PC-9 (cell line): ENCODE measurements at regions not wholly inside any gene's neighbourhood (a gene's known extent, or its start where the extent isn't known, plus 50 kb on each side); places are given as distances from the start of the nearest gene placed in this dataset.

Source experiments
- BruUV-seq: library from RNA; stranded (reverse); fragments of 400-500 nt; replicated peaks from 2 replicates; lab custom pipeline; 2021; lab: Mats Ljungman, UMichigan
- CTCF ChIA-PET: fragments of 300-600 bp; sonication (Branson Sonifier 250); formaldehyde crosslinking; loops from one replicate; lab custom pipeline; 2022; ENCODE audit warnings: antibody characterized with exemption; lab: Charles Lee
- POLR2A ChIA-PET: fragments of 300-600 bp; sonication (Branson Sonifier 250); formaldehyde crosslinking; loops from one replicate; lab custom pipeline; 2022; ENCODE audit warnings: antibody characterized with exemption; ENCODE audit not compliant: unreplicated experiment; lab: Charles Lee
- DNase-seq, 2 experiments: peaks; one replicate each; pipeline versions ENCODE4 v3.0.0 to v3.0.0-alpha.2; 2015 to 2022; ENCODE audit warnings: mixed read lengths in 1 of 2
- H2AFZ ChIP-seq: fragments of 200-600 bp; sonication (generic); 2 replicates; pipeline ENCODE4 v1.8.1; 2017; ENCODE audit warnings: antibody characterized with exemption
- H3F3A ChIP-seq: fragments of 200-600 bp; sonication (generic); 2 replicates; pipeline ENCODE4 v1.8.1; 2017; ENCODE audit warnings: antibody characterized with exemption, mild to moderate bottlenecking, low read depth; ENCODE audit not compliant: insufficient read depth
- H3K27ac ChIP-seq: fragments of 200-600 bp; sonication (generic); 2 replicates; pipeline ENCODE4 v1.6.1; 2016; ENCODE audit warnings: mixed run types
- H3K27me3 ChIP-seq: fragments of 200-600 bp; sonication (generic); 2 replicates; pipeline ENCODE4 v1.6.1; 2016; ENCODE audit warnings: low read depth, mixed run types; ENCODE audit not compliant: insufficient read depth
- H3K36me3 ChIP-seq: fragments of 200-600 bp; sonication (generic); 2 replicates; pipeline ENCODE4 v1.6.1; 2016; ENCODE audit warnings: low read depth, mixed run types
- H3K4me1 ChIP-seq: fragments of 200-600 bp; sonication (generic); replicated peaks from 2 replicates; pipeline ENCODE4 v1.6.1; 2016; ENCODE audit warnings: mixed run types; ENCODE audit not compliant: insufficient read depth
- H3K4me2 ChIP-seq: fragments of 200-600 bp; sonication (generic); 2 replicates; pipeline ENCODE4 v1.6.1; 2017; ENCODE audit warnings: mixed run types
- H3K4me3 ChIP-seq: fragments of 200-600 bp; sonication (generic); 2 replicates; pipeline ENCODE4 v1.6.1; 2016; ENCODE audit warnings: mixed run types
- H3K79me2 ChIP-seq: fragments of 200-600 bp; sonication (generic); 2 replicates; pipeline ENCODE4 v1.6.1; 2017; ENCODE audit warnings: low read depth, mixed run types
- H3K9me2 ChIP-seq: fragments of 200-600 bp; sonication (generic); 2 replicates; pipeline ENCODE4 v1.8.1; 2017; ENCODE audit warnings: mild to moderate bottlenecking; ENCODE audit not compliant: insufficient read depth
- H3K9me3 ChIP-seq: fragments of 200-600 bp; sonication (generic); 2 replicates; pipeline ENCODE4 v1.8.1; 2016; ENCODE audit warnings: low read depth; ENCODE audit not compliant: insufficient read depth
- H4K20me1 ChIP-seq: fragments of 200-600 bp; sonication (generic); 2 replicates; pipeline ENCODE4 v1.8.1; 2017; ENCODE audit not compliant: insufficient read depth
- CTCF ChIP-seq: fragments of 200-600 bp; sonication (generic); conservative IDR thresholded peaks from 2 replicates; pipeline ENCODE4 v1.6.1; 2017; ENCODE audit warnings: mixed run types, antibody characterized with exemption, mild to moderate bottlenecking, moderate library complexity
- EZH2 ChIP-seq: fragments of 200-600 bp; sonication (generic); IDR thresholded peaks from 2 replicates; pipeline ENCODE4 v1.8.0; 2017; ENCODE audit warnings: antibody characterized with exemption, low read depth
- intact Hi-C: fragments of 100-400 bp; cut with micrococcal nuclease; formaldehyde crosslinking; loops from one replicate; pipeline ENCODE4 v1.10.0; 2022; ENCODE audit not compliant: unreplicated experiment

GRCh38 chr6:165752451-165752850 lies 89.4 kb upstream of the PDE10A start:
- TF ChIP-seq EZH2 = no peak
- TF ChIP-seq CTCF = no peak
- H3F3A ChIP-seq = no peaks in the 10 kb centered on the region
- H3K4me1 ChIP-seq = no peaks in the 10 kb centered on the region
- no peaks in the 10 kb centered on the region for H3K79me2 ChIP-seq
- BruUV-seq = no TSS peak
- intact Hi-C loops = no loop called here
- ChIA-PET CTCF (no interaction called here), POLR2A (no interaction called here)
- H3K9me3 ChIP-seq = no peaks in the 10 kb centered on the region
- no peaks in the 10 kb centered on the region for H3K9me2 ChIP-seq
- DNase-seq = no peak
- peaks cover 50% of the 10 kb centered on the region for H3K27me3 ChIP-seq
- H3K4me2 ChIP-seq = no peak overlapping the region
- H3K36me3 ChIP-seq = no peaks in the 10 kb centered on the region
- no peak overlapping the region for H2AFZ ChIP-seq
- H3K27ac ChIP-seq = no peak overlapping the region
- H4K20me1 ChIP-seq = no peaks in the 10 kb centered on the region
- no peak overlapping the region for H3K4me3 ChIP-seq

GRCh38 chr6:165751486-165751885 lies 88.4 kb upstream of the PDE10A start:
- Histone ChIP-seq H3K9me3 (no peaks in the 10 kb centered on the region), H3K4me1 (no peaks in the 10 kb centered on the region), H3K79me2 (no peaks in the 10 kb centered on the region), H3K4me3 (no peak overlapping the region), H3K9me2 (no peaks in the 10 kb centered on the region), H3K4me2 (no peak overlapping the region), H3K36me3 (no peaks in the 10 kb centered on the region), H3K27ac (no peak overlapping the region), H3K27me3 (peaks cover 51% of the 10 kb centered on the region), H3F3A (no peaks in the 10 kb centered on the region), H4K20me1 (no peaks in the 10 kb centered on the region), H2AFZ (no peak overlapping the region)
- ChIA-PET CTCF (no interaction called here), POLR2A (no interaction called here)
- no peak for DNase-seq
- intact Hi-C loops = no loop called here
- TF ChIP-seq EZH2 (no peak), CTCF (no peak)
- no TSS peak for BruUV-seq

- CTCF ChIA-PET = no interaction called here
- H3K9me3 ChIP-seq = no peaks in the 10 kb centered on the region
- peaks cover 47% of the 10 kb centered on the region for H3K27me3 ChIP-seq
- DNase-seq = no peak
- intact Hi-C loops = no loop called here
- no peaks in the 10 kb centered on the region for H3K79me2 ChIP-seq
- no peaks in the 10 kb centered on the region for H4K20me1 ChIP-seq
- no TSS peak for BruUV-seq
- H3K4me1 ChIP-seq = no peaks in the 10 kb centered on the region
- TF ChIP-seq EZH2 (no peak), CTCF (no peak)
- H3K9me2 ChIP-seq = no peaks in the 10 kb centered on the region
- H3K4me3 ChIP-seq = no peak overlapping the region
- H2AFZ ChIP-seq = no peak overlapping the region
- H3K4me2 ChIP-seq = no peak overlapping the region
- no peaks in the 10 kb centered on the region for H3K36me3 ChIP-seq
- POLR2A ChIA-PET = no interaction called here
- no peaks in the 10 kb centered on the region for H3F3A ChIP-seq
- no peak overlapping the region for H3K27ac ChIP-seq
These were observed 86.1 kb upstream of the PDE10A start for GRCh38 chr6:165749163-165749562.
